Heart left ventricle (tissue), 16 donors: ENCODE measurements at regions not wholly inside any gene's neighbourhood (a gene's known extent, or its start where the extent isn't known, plus 50 kb on each side); places are given as distances from the start of the nearest gene placed in this dataset.

ENCODE experiments used
- ATAC-seq, 4 donors: fragments of 200-7000 bp; cut with Tn5 transposase; one replicate each; pipeline ENCODE4 v1.9.1; 2020 to 2022; ENCODE audit warnings: moderate library complexity in 4 of 4, mild to moderate bottlenecking in 3 of 4, moderate number of reproducible peaks in 1 of 4
- DNase-seq, 5 donors: peaks; one replicate each; pipeline ENCODE4 v3.0.0-alpha.2; 2020
- H3K27ac ChIP-seq, 12 donors: fragments of 200-600 bp; sonication (generic) in 4 of 12; one replicate each; pipeline versions ENCODE4 v1.5.0 to v1.8.0; 2016 to 2022; ENCODE audit warnings: mild to moderate bottlenecking in 2 of 12
- H3K27me3 ChIP-seq, 9 donors: fragments of 200-600 bp; sonication (generic) in 2 of 9; one replicate each; pipeline versions ENCODE4 v1.5.1 to v1.8.0; 2016 to 2022; ENCODE audit warnings: mild to moderate bottlenecking in 3 of 9
- H3K36me3 ChIP-seq, 9 donors: fragments of 200-600 bp; sonication (generic) in 2 of 9; one replicate each; pipeline versions ENCODE4 v1.5.0 to v1.8.0; 2018 to 2022; ENCODE audit warnings: mild to moderate bottlenecking in 2 of 9
- H3K4me1 ChIP-seq, 12 donors: fragments of 200-600 bp; sonication (generic) in 4 of 12; one replicate each; pipeline versions ENCODE4 v1.5.0 to v1.8.0; 2016 to 2022; ENCODE audit warnings: mild to moderate bottlenecking in 3 of 12
- H3K4me3 ChIP-seq, 12 donors: fragments of 200-600 bp; sonication (generic) in 4 of 12; one replicate each; pipeline versions ENCODE4 v1.5.0 to v1.8.0; 2017 to 2022; ENCODE audit warnings: mild to moderate bottlenecking in 9 of 12, moderate library complexity in 4 of 12
- H3K9me3 ChIP-seq, 12 donors: fragments of 200-600 bp; sonication (generic) in 4 of 12; one replicate each; pipeline versions ENCODE4 v1.5.0 to v1.8.0; 2016 to 2022; ENCODE audit warnings: mild to moderate bottlenecking in 1 of 12
- CTCF ChIP-seq, 12 donors: fragments of 200-600 bp; sonication (generic) in 4 of 12; IDR thresholded peaks; one replicate each; pipeline versions ENCODE4 v1.5.0 to v1.8.0; 2018 to 2022; ENCODE audit warnings: antibody characterized with exemption in 12 of 12, mild to moderate bottlenecking in 5 of 12
- POLR2A ChIP-seq, 2 donors: fragments of 450-650 bp; IDR thresholded peaks; one replicate each; pipeline ENCODE4 v1.6.1; 2017; ENCODE audit warnings: antibody characterized with exemption in 2 of 2, mild to moderate bottlenecking in 2 of 2, moderate library complexity in 2 of 2
- WGBS, 4 donors: extraction: QIAGEN DNeasy Blood & Tissue Kit in 2 of 4; methylation state at CpG; one replicate each; pipeline versions ENCODE4 v1.1.5 to v1.1.7; 2013 to 2018; 5-methylcytosine and 5-hydroxymethylcytosine counted together
- intact Hi-C, 10 donors: fragments of 100-400 bp; cut with DNase I; formaldehyde crosslinking; loops; one replicate each; pipeline versions ENCODE4 v1.11.1 to v1.14.2; 2022
- donor health status: ischemic (EF 13 %, LVEDD 7.1; RV severe dilation, severe dysfunction).
- donor health status: healthy with polysubstance abuse.
- donor health status: DM: no; HTN: yes; CAD: no.
- donor health status: DM: no; HTN: no; CAD: no.
- donor health status: ischemic (EF 25% LVEDD 6.9; RV normal size, moderate dysfunction).
- donor health status: ischemic (EF 25% LVEDD 5.7; RV mildly dilated, moderate dysfunction).
- donor health status: healthy.
- donor health status: DM: yes; HTN: yes; CAD: no.
- donor health status: ischemic (EF 35%, LVEDD 5.7; RV mildly dilated, moderate dysfunction).
- donor health status: nonischemic (EF 11% LVEDD 7.7; RV severe dilation, severe dysfunction).
- donor health status: DM: yes; HTN: yes; CAD: no.
- donor health status: PGD.
- donor health status: ischemic (EF 29% LVEDD 5.4; RV normal size, mild dysfunction).
- donor health status: nonischemic (EF 23%, LVEDD 6.1; RV moderate dilation, normal function).

- WGBS, 4 donors: 76 to 83% (median 79%) methylated on average over 3 of the region's 3 CpGs
- Histone ChIP-seq H3K27me3 (no peaks in the 10 kb centered on the region), H3K4me1 (peaks cover 0 to 4% (median 0%) of the 10 kb centered on the region in 12 donors), H3K4me3 (no peak overlapping the region), H3K9me3 (no peaks in the 10 kb centered on the region), H3K36me3 (no peaks in the 10 kb centered on the region), H3K27ac (no peak overlapping the region)
- DNase-seq (no peak), ATAC-seq (no peak)
- intact Hi-C loops: no loop called here
- TF ChIP-seq POLR2A (IDR thresholded peaks at IDR 0.05): no peak
- TF ChIP-seq CTCF (IDR thresholded peaks at IDR 0.05): no peak
Observed at GRCh38 chr4:24312261-24312913, 272.0 kb downstream of the DHX15 start.

GRCh38 chr4:24303926-24304325 is 280.4 kb downstream of the DHX15 start:
- Histone ChIP-seq H3K27me3 (no peaks in the 10 kb centered on the region), H3K36me3 (no peaks in the 10 kb centered on the region), H3K4me3 (no peak overlapping the region), H3K27ac (no peak overlapping the region), H3K4me1 (no peaks in the 10 kb centered on the region), H3K9me3 (peaks cover 0 to 4% (median 0%) of the 10 kb centered on the region in 12 donors)
- no peak for ATAC-seq
- intact Hi-C loops: no loop called here
- WGBS, 4 donors: 73 to 83% (median 81%) methylated on average over 2 of the region's 2 CpGs
- TF ChIP-seq POLR2A (IDR thresholded peaks at IDR 0.05): no peak
- TF ChIP-seq CTCF (IDR thresholded peaks at IDR 0.05): no peak
- DNase-seq: no peak

GRCh38 chr4:24298911-24299310 is 285.4 kb downstream of the DHX15 start:
- Histone ChIP-seq H3K4me1 (no peaks in the 10 kb centered on the region), H3K27me3 (no peaks in the 10 kb centered on the region), H3K4me3 (no peak overlapping the region), H3K36me3 (no peaks in the 10 kb centered on the region), H3K9me3 (peaks cover 0 to 4% (median 0%) of the 10 kb centered on the region in 12 donors), H3K27ac (no peak overlapping the region)
- intact Hi-C loops: no loop called here
- no peak for DNase-seq
- WGBS, 4 donors: 85 to 91% (median 90%) methylated on average over 3 of the region's 3 CpGs
- ATAC-seq: no peak
- TF ChIP-seq POLR2A (IDR thresholded peaks at IDR 0.05): no peak
- no peak for TF ChIP-seq CTCF (IDR thresholded peaks at IDR 0.05)

GRCh38 chr4:24287096-24287495 is 297.3 kb downstream of the DHX15 start:
- ATAC-seq (no peak), DNase-seq (no peak)

More at GRCh38 chr4:24287096-24287495, 297.3 kb downstream of the DHX15 start:
- Histone ChIP-seq H3K36me3 (no peaks in the 10 kb centered on the region), H3K4me3 (no peak overlapping the region), H3K4me1 (no peaks in the 10 kb centered on the region), H3K27ac (no peak overlapping the region), H3K9me3 (no peaks in the 10 kb centered on the region), H3K27me3 (no peaks in the 10 kb centered on the region)
- intact Hi-C loops: no loop called here
- TF ChIP-seq CTCF (IDR thresholded peaks at IDR 0.05): no peak
- no peak for TF ChIP-seq POLR2A (IDR thresholded peaks at IDR 0.05)
- WGBS, 4 donors: 82 to 85% (median 82%) methylated on average over 3 of the region's 3 CpGs
